ENCODE measurements at regions not wholly inside any gene's neighbourhood (a gene's known extent, or its start where the extent isn't known, plus 50 kb on each side); places are given as distances from the start of the nearest gene placed in this dataset.

GRCh38 chr3:64318668-64319271 is 93.5 kb upstream of the PRICKLE2 start:
- TF ChIP-seq USF1 (IDR thresholded peaks at IDR 0.05) (no peak), YY1 (IDR thresholded peaks at IDR 0.05; ENCODE audit: low read depth) (no peak), RAD21 (IDR thresholded peaks at IDR 0.05; ENCODE audit: low read depth) (no peak), TAF1 (IDR thresholded peaks at IDR 0.05; ENCODE audit: low read depth) (no peak), EP300 (IDR thresholded peaks at IDR 0.05; ENCODE audit: borderline replicate concordance) (no peak), FOXM1 (IDR thresholded peaks at IDR 0.05; ENCODE audit: borderline replicate concordance, low read depth) (no peak)

All from Ishikawa (cell line).